Esophagus squamous epithelium (tissue), 4 donors: ENCODE measurements at regions not wholly inside any gene's neighbourhood (a gene's known extent, or its start where the extent isn't known, plus 50 kb on each side); places are given as distances from the start of the nearest gene placed in this dataset.

ENCODE experiments used
- CTCF ChIP-seq, 6 experiments: fragments of 450-650 bp in 4 of 6; fragments of 200-600 bp in 2 of 6; sonication (generic) in 2 of 6; IDR thresholded peaks; one replicate each; pipeline ENCODE4 v1.5.1; 2016 to 2019; ENCODE audit warnings: antibody characterized with exemption in 6 of 6, mild to moderate bottlenecking in 4 of 6, moderate library complexity in 4 of 6
- POLR2A ChIP-seq, 4 donors: fragments of 450-650 bp; IDR thresholded peaks; one replicate each; pipeline ENCODE4 v1.6.1; 2017; ENCODE audit warnings: antibody characterized with exemption in 4 of 4, mild to moderate bottlenecking in 4 of 4, moderate library complexity in 3 of 4

DNA sequence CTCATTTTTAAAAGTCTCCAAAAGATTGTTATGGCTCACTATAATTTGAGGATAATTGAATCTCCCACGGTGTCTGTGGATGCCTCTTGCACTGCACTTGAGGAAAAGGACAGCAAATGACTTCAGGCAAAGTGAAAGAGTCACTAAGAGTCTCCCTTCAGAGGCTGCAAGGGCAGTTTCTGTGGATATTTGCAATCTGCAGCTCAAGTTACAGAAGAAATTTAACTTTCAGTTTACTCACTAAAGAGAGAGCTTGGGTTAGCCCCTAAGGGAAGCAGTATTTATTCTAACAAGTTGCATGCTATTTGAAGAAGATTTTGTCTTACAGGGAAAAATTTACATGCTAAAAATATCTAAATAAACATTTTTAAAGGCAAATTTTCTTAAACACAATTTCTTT lies 912.0 kb upstream of the TENM3 start:
- no peak for TF ChIP-seq CTCF (IDR thresholded peaks at IDR 0.05)
- TF ChIP-seq POLR2A (IDR thresholded peaks at IDR 0.05) = no peak
